ENCODE measurements at regions not wholly inside any gene's neighbourhood (a gene's known extent, or its start where the extent isn't known, plus 50 kb on each side); places are given as distances from the start of the nearest gene placed in this dataset.
"Not testable (repeated sequence)": the region's sequence is repeated elsewhere in the genome, so short reads cannot be mapped to it uniquely, and the experiment has no call there.

DNA sequence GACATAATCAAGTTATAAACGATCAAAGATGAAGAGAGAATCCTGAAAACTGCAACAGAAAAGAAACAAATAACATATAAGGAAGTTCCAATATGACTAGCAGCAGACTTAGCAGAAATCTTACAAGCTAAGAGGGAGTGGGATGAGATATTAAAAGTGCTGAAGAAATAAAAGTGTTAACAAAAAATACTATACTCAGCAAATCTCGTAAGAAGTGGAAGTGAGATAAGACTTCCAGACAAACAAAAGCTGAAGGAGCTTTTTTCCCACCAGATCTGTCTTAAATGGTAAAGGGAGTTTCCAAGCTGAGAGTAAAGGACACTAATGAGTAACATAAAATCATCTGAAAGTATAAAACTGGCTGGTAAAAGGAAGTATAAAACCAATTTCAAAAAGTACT lies 2036.0 kb upstream of the C9orf72 start:
- DNase-seq (ENCODE audit: low spot score): no peak

- no peak for DNase-seq (ENCODE audit: low spot score)
Observed at GRCh38 chr9:29613773-29614172, 2040.5 kb upstream of the C9orf72 start.

DNA sequence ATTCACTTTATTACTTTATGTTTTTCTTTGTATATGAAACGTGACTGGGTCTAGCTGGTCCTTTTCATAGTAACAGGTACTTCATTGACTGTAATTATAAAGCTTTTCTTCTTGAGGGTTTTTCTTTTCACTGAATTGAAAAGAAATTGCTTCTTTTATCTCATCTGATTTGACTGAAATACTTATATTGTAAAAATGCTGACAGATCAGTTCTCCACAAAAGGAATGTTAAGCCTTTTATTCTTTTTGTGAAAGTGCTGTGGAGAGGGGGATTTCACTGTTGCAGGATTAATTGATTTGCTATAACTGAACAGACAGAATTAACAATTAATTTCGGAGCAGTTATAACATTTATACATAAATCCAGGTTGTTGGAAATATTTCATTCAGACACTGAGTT lies 2043.6 kb upstream of the C9orf72 start:
- no peak for DNase-seq (ENCODE audit: low spot score)

DNA sequence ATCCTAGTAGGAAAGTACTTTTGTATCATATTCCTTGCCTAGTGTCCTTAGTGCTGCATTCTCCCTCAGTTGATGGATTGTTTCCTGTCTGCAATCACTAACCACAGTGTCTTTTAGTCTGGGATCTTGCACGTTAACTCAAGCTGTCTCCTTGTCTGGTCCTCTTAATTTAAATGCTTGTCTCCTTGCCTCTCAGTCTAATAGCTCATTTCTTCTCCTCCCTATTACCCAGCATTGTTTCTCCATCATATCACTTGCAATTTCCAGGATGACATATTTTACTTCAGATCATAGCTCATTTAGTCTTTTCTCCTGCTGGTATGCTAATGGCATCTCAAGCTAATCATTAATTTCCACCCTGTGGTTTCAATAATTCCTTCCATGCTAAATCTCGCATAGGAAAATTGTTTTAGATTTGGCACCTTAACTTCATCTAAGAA lies 2052.0 kb upstream of the C9orf72 start:
- no peak for DNase-seq (ENCODE audit: low spot score)

DNA sequence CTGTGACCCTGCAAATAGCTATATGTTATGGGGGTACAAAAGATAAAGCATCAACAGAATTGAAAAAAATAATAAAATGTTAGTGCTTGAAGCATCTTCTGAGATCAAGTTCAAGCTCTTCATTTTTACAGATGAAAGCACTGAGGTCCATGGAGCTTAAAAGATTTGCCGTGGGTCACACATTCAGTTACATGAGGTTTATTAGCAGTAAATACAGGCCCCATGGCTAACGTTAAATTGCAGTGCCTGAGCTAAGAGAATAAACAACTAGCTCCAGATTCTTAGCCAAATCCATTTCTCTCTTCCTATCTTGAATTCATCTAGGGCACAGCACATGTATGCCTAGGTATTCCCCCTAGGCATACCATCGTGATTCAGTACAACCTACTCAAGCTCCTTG lies 2052.7 kb upstream of the C9orf72 start:
- no peak for DNase-seq (ENCODE audit: low spot score)

DNA sequence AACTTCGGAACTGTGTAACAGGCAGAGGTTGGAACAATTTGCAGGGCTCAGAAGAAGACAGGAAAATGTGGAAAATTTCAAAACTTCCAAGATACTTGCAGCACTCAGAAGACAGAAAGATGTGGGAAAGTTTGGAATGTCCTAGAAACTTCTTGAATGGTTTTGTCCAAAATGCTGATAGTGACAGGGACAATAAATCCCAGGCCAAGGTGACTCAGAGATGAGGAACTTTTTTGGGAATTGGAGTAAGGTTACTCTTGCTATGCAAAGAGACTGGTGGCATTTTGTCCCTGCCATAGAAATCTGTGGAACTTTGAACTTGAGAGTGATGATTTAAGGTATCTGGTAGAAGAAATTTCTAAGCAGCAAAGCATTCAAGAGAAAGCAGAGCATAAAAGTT lies 2055.6 kb upstream of the C9orf72 start:
- DNase-seq (ENCODE audit: low spot score): not testable (repeated sequence)

DNA sequence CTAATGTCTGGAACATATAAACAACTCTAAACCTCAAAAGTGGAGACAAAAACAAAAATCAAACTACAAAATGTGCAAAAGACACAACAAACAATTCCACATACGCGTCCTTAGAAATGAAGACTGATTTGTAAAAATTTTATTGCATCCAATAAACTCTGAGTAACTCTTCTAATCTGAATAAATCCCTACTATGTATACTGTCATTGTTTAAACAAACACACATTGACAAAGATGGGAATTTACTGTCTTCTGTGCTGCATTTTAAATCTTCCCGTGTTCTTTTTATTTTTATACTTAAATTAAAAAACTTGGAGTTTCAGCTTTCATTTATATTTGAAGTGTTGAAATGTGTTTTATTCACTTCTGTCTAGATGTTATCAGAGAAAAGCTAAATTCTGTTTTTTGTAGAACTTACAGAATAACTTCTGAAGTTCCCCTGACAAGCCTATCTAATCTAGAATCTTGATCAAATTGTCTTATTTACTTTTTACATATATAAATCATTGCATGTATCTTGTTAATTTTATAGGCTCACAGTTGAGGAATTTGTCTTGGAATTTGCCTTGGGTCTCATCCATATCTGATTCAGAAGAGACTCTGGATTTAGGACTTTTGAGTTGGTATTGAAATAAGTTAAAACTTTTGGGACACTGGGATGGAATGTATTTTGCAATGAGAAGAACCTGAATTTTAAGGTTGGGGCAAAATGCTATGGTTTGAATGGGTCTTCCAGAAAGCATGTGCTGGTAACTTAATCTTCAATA lies 2064.4 kb upstream of the C9orf72 start:
- no peak for DNase-seq (ENCODE audit: low spot score)

- DNase-seq (ENCODE audit: low spot score): no peak
Observed at GRCh38 chr9:29640507-29640906, 2067.2 kb upstream of the C9orf72 start.

DNA sequence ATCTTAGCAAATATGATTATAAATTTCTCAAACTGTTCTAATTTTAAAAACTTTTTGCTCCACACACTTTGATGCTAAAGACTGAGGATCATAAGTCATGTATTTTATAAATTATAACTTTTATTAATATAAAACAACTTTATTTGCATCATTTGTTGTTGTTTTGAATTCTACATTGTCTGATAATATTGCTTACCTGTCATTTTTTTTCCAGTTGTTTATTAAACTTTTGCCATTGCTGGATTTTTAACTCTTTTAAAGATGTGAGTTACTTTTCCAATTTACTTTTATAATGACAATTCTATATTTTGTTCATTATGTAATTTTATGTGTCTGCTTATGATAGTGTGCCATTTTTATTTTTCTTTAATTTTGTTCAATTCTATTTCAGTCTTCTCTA lies 2071.2 kb upstream of the C9orf72 start:
- DNase-seq (ENCODE audit: low spot score): no peak

- DNase-seq (ENCODE audit: low spot score): no peak
Observed at GRCh38 chr9:29647451-29647850, 2074.2 kb upstream of the C9orf72 start.

GRCh38 chr9:29648132-29648531 lies 2074.9 kb upstream of the C9orf72 start:
- DNase-seq (ENCODE audit: low spot score): no peak

- no peak for DNase-seq (ENCODE audit: low spot score)
Observed at GRCh38 chr9:29648601-29649000, 2075.3 kb upstream of the C9orf72 start.

DNA sequence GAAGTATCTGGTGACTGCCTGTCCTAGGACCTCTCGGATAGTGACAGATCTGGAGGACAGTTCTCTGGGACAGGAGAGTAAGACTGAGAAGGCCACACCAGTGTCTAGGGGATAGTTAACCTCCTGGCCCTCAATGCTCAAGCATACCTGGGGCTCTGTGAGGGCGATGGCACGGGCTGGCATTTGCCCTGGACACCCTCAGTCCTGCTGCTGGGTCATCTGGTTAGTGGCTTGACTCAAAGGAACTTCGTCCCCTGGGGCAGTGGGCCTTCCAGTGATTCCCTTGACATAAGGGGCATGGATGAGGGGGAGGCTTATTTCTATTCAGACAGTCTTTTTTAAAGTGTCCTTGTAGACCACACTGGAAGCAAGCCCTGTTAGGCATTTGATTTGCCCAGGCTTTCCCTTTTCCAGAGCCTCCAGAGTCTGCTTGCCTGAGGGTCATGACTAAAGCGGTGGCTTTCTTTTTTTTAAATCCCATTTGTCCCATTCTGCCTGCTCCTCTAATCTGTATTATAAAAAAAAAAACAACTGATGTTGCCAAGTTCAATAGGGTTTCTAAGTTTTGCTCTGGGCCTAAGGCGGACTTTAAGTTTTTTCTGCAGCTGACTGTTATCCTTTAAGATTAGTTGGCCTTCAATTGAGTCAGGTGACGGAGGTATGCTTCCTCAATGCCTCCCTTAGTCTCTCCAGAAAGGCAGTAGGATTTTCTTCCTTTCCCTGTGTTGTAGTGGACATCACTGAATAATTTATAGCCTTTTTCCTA lies 2083.5 kb upstream of the C9orf72 start:
- no peak for DNase-seq (ENCODE audit: low spot score)

- DNase-seq (ENCODE audit: low spot score): no peak
Observed at GRCh38 chr9:29657821-29658220, 2084.5 kb upstream of the C9orf72 start.

GRCh38 chr9:29659014-29659413 lies 2085.7 kb upstream of the C9orf72 start:
- no peak for DNase-seq (ENCODE audit: low spot score)

GRCh38 chr9:29659736-29660135 lies 2086.5 kb upstream of the C9orf72 start:
- DNase-seq (ENCODE audit: low spot score): no peak

GRCh38 chr9:29668732-29669131 lies 2095.5 kb upstream of the C9orf72 start:
- no peak for DNase-seq (ENCODE audit: low spot score)

- no peak for DNase-seq (ENCODE audit: low spot score)
Observed at GRCh38 chr9:29669613-29670012, 2096.3 kb upstream of the C9orf72 start.

GRCh38 chr9:29685531-29685930 lies 2112.2 kb upstream of the C9orf72 start:
- no peak for DNase-seq (ENCODE audit: low spot score)

GRCh38 chr9:29691145-29691544 lies 2117.9 kb upstream of the C9orf72 start:
- no peak for DNase-seq (ENCODE audit: low spot score)

DNA sequence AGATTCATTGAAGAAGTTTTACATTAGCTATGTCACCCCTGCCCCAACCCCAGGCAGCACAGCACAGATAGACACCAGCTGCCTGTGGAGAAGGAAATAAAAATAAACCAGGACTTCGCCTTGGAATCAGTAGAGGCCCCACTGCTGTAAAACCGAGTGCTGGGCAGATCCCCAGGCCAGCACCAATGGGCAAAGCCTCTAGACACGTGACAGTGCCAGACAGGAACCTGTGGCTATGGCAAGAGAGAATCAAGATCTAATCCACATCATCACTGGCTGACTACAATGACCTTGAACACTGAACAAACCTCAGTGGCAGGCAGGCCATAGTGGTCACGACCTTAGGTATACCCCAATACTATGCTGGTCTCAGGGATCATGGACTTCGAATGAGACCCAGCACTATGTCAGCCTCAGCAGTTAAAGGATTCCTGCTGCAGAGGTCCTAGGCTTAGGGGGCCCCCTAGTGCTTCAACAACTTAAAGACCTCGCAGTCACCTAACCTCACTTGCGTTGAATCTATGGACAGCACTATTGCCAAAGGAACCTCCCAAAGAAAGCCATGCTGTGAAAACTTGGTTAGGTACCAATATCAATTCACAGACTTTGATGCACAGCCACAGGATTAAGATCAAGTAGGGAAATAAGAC lies 2118.6 kb upstream of the C9orf72 start:
- peak; percentile 61 for DNase-seq (ENCODE audit: low spot score)

GRCh38 chr9:29697011-29697410 lies 2123.7 kb upstream of the C9orf72 start:
- no peak for DNase-seq (ENCODE audit: low spot score)

GRCh38 chr9:29701559-29701958 lies 2128.3 kb upstream of the C9orf72 start:
- no peak for DNase-seq (ENCODE audit: low spot score)
